Uterus (tissue), 3 donors: ENCODE measurements at regions not wholly inside any gene's neighbourhood (a gene's known extent, or its start where the extent isn't known, plus 50 kb on each side); places are given as distances from the start of the nearest gene placed in this dataset.

Experiments used
- DNase-seq, 2 donors: peaks; one replicate each; pipeline ENCODE4 v3.0.0-alpha.2; 2019 to 2020
- H3K27ac ChIP-seq, 2 donors: fragments of 200-600 bp; sonication (generic); 1 replicate in 1 of 2; 2 replicates in 1 of 2; pipeline ENCODE4 v1.5.1; 2016 to 2018
- H3K27me3 ChIP-seq, 2 donors: fragments of 200-600 bp; sonication (generic); one replicate each; pipeline ENCODE4 v1.5.1; 2018 to 2019; ENCODE audit warnings: control low read depth in 1 of 2
- H3K36me3 ChIP-seq, 2 donors: fragments of 200-600 bp; sonication (generic); one replicate each; pipeline ENCODE4 v1.5.1; 2019; ENCODE audit warnings: control low read depth in 1 of 2
- H3K4me1 ChIP-seq, 2 donors: fragments of 200-600 bp; sonication (generic); one replicate each; pipeline ENCODE4 v1.5.1; 2018 to 2019; ENCODE audit warnings: control low read depth in 1 of 2
- H3K4me3 ChIP-seq, 2 donors: fragments of 200-600 bp; sonication (generic); 1 replicate in 1 of 2; 2 replicates in 1 of 2; pipeline ENCODE4 v1.5.1; 2018 to 2019; ENCODE audit warnings: mild to moderate bottlenecking in 1 of 2
- H3K9me3 ChIP-seq, 2 donors: fragments of 200-600 bp; sonication (generic); one replicate each; pipeline ENCODE4 v1.5.1; 2019; ENCODE audit warnings: control low read depth in 1 of 2
- POLR2A ChIP-seq, 2 donors: fragments of 450-650 bp; IDR thresholded peaks; one replicate each; pipeline ENCODE4 v1.6.1; 2016; ENCODE audit warnings: antibody characterized with exemption in 2 of 2, mild to moderate bottlenecking in 1 of 2, moderate library complexity in 1 of 2
- intact Hi-C: fragments of 100-400 bp; cut with DNase I; formaldehyde crosslinking; loops from one replicate; pipeline ENCODE4 v1.15.1; 2023; ENCODE audit warnings: low total_unique reads
- TF ChIP-seq, protein P1 (sequence below), 4 experiments: fragments of 200-600 bp in 2 of 4; fragments of 450-650 bp in 2 of 4; sonication (generic) in 2 of 4; IDR thresholded peaks; one replicate each; pipeline ENCODE4 v1.5.1; 2016 to 2019; ENCODE audit warnings: antibody characterized with exemption in 4 of 4, mild to moderate bottlenecking in 2 of 4, moderate library complexity in 1 of 4
- donor health status: DM: yes; HTN: yes; CAD: no.

GRCh38 chr14:101216366-101217079 is 313.0 kb upstream of the RTL1 start:
- Histone ChIP-seq H3K4me1 (no peaks in the 10 kb centered on the region), H3K4me3 (no peak overlapping the region), H3K27ac (no peak overlapping the region), H3K27me3 (no peaks in the 10 kb centered on the region), H3K36me3 (no peaks in the 10 kb centered on the region), H3K9me3 (no peaks in the 10 kb centered on the region)
- intact Hi-C loops = no loop called here
- TF ChIP-seq, protein P1, sequence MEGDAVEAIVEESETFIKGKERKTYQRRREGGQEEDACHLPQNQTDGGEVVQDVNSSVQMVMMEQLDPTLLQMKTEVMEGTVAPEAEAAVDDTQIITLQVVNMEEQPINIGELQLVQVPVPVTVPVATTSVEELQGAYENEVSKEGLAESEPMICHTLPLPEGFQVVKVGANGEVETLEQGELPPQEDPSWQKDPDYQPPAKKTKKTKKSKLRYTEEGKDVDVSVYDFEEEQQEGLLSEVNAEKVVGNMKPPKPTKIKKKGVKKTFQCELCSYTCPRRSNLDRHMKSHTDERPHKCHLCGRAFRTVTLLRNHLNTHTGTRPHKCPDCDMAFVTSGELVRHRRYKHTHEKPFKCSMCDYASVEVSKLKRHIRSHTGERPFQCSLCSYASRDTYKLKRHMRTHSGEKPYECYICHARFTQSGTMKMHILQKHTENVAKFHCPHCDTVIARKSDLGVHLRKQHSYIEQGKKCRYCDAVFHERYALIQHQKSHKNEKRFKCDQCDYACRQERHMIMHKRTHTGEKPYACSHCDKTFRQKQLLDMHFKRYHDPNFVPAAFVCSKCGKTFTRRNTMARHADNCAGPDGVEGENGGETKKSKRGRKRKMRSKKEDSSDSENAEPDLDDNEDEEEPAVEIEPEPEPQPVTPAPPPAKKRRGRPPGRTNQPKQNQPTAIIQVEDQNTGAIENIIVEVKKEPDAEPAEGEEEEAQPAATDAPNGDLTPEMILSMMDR (IDR thresholded peaks at IDR 0.05) = no peak
- TF ChIP-seq POLR2A (IDR thresholded peaks at IDR 0.05) = no peak
- no peak for DNase-seq

- H3K36me3 ChIP-seq = no peaks in the 10 kb centered on the region
- no peaks in the 10 kb centered on the region for H3K9me3 ChIP-seq
- peak in 1 of 2 donors; percentile 8 for DNase-seq
- no peaks in the 10 kb centered on the region for H3K27me3 ChIP-seq
- H3K27ac ChIP-seq = no peak overlapping the region
- no peaks in the 10 kb centered on the region for H3K4me1 ChIP-seq
- H3K4me3 ChIP-seq = no peak overlapping the region
- TF ChIP-seq, protein P1 (IDR thresholded peaks at IDR 0.05) = no peak
- TF ChIP-seq POLR2A (IDR thresholded peaks at IDR 0.05) = no peak
- intact Hi-C loops = no loop called here
These were observed 313.6 kb upstream of the RTL1 start for GRCh38 chr14:101217080-101217463.

DNA sequence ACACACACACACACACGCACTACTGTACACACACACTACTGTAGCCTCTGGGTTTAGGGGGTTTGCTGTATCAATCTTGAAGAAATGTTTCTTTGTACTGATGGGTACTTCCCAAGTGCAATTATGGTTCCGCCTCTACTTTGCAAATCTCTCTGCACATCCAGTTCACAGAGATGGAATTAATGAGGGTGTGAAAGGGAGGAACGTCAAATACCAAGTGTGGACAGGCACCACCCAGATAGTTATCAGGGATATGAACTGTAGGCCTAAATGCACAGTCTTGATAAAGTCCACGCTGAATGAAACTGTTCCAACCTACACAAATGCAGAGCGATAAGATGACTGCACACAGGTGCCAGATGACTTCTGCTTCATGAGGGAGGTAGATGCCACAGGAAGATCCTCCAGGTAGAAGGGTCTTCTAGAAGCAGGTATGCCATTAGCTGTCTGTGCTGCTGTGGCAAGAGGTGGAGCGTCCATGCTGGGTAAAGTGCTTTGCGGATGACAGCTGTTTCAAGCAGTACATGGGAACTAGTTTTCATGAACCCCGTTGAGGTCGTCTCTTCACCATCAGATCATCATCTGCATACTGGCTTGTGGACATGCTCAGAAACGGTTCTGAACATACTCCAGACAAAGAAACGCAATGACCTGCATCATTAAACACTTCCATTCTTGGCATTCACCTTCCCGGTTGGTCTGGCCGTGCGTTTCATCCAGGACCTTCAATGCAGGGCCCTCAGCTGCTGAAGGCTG is 314.3 kb upstream of the RTL1 start:
- TF ChIP-seq, protein P1 (IDR thresholded peaks at IDR 0.05) = no peak
- no peak for TF ChIP-seq POLR2A (IDR thresholded peaks at IDR 0.05)
- intact Hi-C loops = no loop called here
- Histone ChIP-seq H3K36me3 (no peaks in the 10 kb centered on the region), H3K4me3 (no peak overlapping the region), H3K4me1 (no peaks in the 10 kb centered on the region), H3K9me3 (no peaks in the 10 kb centered on the region), H3K27ac (no peak overlapping the region), H3K27me3 (no peaks in the 10 kb centered on the region)
- peak in 1 of 2 donors; percentile 6 for DNase-seq

- TF ChIP-seq, protein P1 (IDR thresholded peaks at IDR 0.05) = no peak
- no peak for TF ChIP-seq POLR2A (IDR thresholded peaks at IDR 0.05)
- Histone ChIP-seq H3K27ac (peak overlapping the region in 1 of 2 donors; percentile 40), H3K4me1 (no peaks in the 10 kb centered on the region), H3K36me3 (no peaks in the 10 kb centered on the region), H3K9me3 (no peaks in the 10 kb centered on the region), H3K27me3 (no peaks in the 10 kb centered on the region), H3K4me3 (no peak overlapping the region)
- intact Hi-C loops = no loop called here
- peak; percentile 67 to 69 for DNase-seq
These were observed 316.6 kb upstream of the RTL1 start for GRCh38 chr14:101219896-101220703.
